ENCODE measurements at regions not wholly inside any gene's neighbourhood (a gene's known extent, or its start where the extent isn't known, plus 50 kb on each side); places are given as distances from the start of the nearest gene placed in this dataset.

DNA sequence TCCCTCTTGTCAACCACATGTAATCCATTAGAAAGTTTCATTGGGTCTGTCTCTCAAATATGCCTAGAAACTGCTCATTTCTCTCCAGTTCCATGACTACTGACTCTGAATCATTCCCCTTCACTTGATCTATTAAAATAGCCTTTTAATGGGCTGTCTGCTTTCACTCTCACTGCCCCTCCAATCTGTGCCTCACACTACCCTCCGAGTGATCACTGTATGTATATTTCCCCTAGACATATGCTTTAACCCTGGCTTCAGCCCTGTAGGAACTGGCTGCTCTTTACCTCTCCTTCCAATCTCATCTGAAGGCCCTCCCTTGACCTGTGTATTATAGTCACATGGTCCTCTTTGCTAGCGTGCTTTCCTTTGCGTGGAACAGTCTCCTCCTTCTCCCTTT, 282.8 kb upstream of the ADAMTS9 start:
- TF ChIP-seq, protein P1, sequence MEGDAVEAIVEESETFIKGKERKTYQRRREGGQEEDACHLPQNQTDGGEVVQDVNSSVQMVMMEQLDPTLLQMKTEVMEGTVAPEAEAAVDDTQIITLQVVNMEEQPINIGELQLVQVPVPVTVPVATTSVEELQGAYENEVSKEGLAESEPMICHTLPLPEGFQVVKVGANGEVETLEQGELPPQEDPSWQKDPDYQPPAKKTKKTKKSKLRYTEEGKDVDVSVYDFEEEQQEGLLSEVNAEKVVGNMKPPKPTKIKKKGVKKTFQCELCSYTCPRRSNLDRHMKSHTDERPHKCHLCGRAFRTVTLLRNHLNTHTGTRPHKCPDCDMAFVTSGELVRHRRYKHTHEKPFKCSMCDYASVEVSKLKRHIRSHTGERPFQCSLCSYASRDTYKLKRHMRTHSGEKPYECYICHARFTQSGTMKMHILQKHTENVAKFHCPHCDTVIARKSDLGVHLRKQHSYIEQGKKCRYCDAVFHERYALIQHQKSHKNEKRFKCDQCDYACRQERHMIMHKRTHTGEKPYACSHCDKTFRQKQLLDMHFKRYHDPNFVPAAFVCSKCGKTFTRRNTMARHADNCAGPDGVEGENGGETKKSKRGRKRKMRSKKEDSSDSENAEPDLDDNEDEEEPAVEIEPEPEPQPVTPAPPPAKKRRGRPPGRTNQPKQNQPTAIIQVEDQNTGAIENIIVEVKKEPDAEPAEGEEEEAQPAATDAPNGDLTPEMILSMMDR (IDR thresholded peaks at IDR 0.05; ENCODE audit: insufficient read depth, low read depth, low read length): no peak
- TF ChIP-seq EZH2 (IDR thresholded peaks at IDR 0.05; ENCODE audit: insufficient read depth, low read length): no peak
